HCT116 (cell line): ENCODE measurements at regions not wholly inside any gene's neighbourhood (a gene's known extent, or its start where the extent isn't known, plus 50 kb on each side); places are given as distances from the start of the nearest gene placed in this dataset.

Source experiments
- ATAC-seq: fragments of 200-7000 bp; cut with Tn5 transposase; 2 replicates; pipeline ENCODE4 v1.9.1; 2020; ENCODE audit warnings: mild to moderate bottlenecking, moderate library complexity
- BruUV-seq: library from RNA; stranded (reverse); fragments of 400-500 nt; replicated peaks from 2 replicates; lab custom pipeline; 2021; lab: Mats Ljungman, UMichigan
- CTCF ChIA-PET: fragments of 300-600 bp; sonication (Branson Sonifier 250); formaldehyde crosslinking; loops from one replicate; lab custom pipeline; 2021; ENCODE audit warnings: antibody characterized with exemption; lab: Charles Lee
- POLR2A ChIA-PET: fragments of 300-600, 350-600 bp; sonication (Branson Sonifier 250); formaldehyde crosslinking; loops from one replicate; lab custom pipeline; 2021; ENCODE audit warnings: antibody characterized with exemption; lab: Charles Lee
- RAD21 ChIA-PET, 2 experiments: fragments of 300-600 bp; sonication (Branson Sonifier 250); formaldehyde crosslinking; loops; one replicate each; lab custom pipeline; 2023; ENCODE audit warnings: low total read pairs in 2 of 2; ENCODE audit not compliant: uncharacterized antibody in 2 of 2, unreplicated experiment in 2 of 2, low non-redundant PET in 1 of 2; lab: Charles Lee
- DNase-seq: peaks from one replicate; pipeline ENCODE4 v3.0.0-alpha.2; 2010; ENCODE audit warnings: low read depth, low spot score
- H2AFZ ChIP-seq: fragments of 200-600 bp; shearing (Covaris generic), sonication (generic); 2 replicates; pipeline ENCODE4 v1.6.1; 2017; ENCODE audit warnings: low read depth, mixed run types, mixed read lengths, antibody characterized with exemption, low read length; ENCODE audit not compliant: poor library complexity, severe bottlenecking
- H3K27ac ChIP-seq: 2 replicates; pipeline ENCODE4 v1.5.1; 2012; ENCODE audit warnings: low read depth, low read length
- H3K27me3 ChIP-seq: fragments of 200-600 bp; sonication (generic); 2 replicates; pipeline ENCODE4 v1.6.1; 2016; ENCODE audit warnings: mixed run types, low read length, mixed read lengths; ENCODE audit not compliant: insufficient read depth
- H3K36me3 ChIP-seq, 2 experiments: fragments of 200-500 bp in 1 of 2; fragments of 200-600 bp in 1 of 2; sonication (Bioruptor generic) in 1 of 2; sonication (generic) in 1 of 2; 2 replicates each; pipeline versions ENCODE4 v1.5.1 to v1.6.1; 2014 to 2016; ENCODE audit warnings: low read length in 2 of 2, inconsistent platforms in 1 of 2, mixed read lengths in 1 of 2, mixed run types in 1 of 2; ENCODE audit not compliant: insufficient read depth in 2 of 2, control insufficient read depth in 1 of 2
- H3K4me1 ChIP-seq, 2 experiments: fragments of 200-600 bp in 1 of 2; sonication (generic) in 1 of 2; 2 replicates each; pipeline versions ENCODE4 v1.5.1 to v1.6.1; 2012 to 2017; ENCODE audit warnings: low read length in 2 of 2, inconsistent platforms in 1 of 2, mild to moderate bottlenecking in 1 of 2, mixed read lengths in 1 of 2, mixed run types in 1 of 2, moderate library complexity in 1 of 2; ENCODE audit not compliant: insufficient read depth in 2 of 2, control insufficient read depth in 1 of 2
- H3K4me2 ChIP-seq: fragments of 200-600 bp; sonication (generic); 2 replicates; pipeline ENCODE4 v1.6.1; 2017; ENCODE audit warnings: mixed run types, low read length, mixed read lengths
- H3K4me3 ChIP-seq, 2 experiments: fragments of 200-600 bp in 1 of 2; sonication (generic) in 1 of 2; replicated peaks in 1 of 2; 2 replicates each; pipeline ENCODE4 v1.5.1; 2011 to 2016; ENCODE audit warnings: low read length in 2 of 2, control low read depth in 1 of 2, low read depth in 1 of 2, mild to moderate bottlenecking in 1 of 2, mixed read lengths in 1 of 2, mixed run types in 1 of 2
- H3K79me2 ChIP-seq: fragments of 200-600 bp; sonication (generic); 2 replicates; pipeline ENCODE4 v1.6.1; 2017; ENCODE audit warnings: mild to moderate bottlenecking, mixed run types, low read length, moderate library complexity, mixed read lengths; ENCODE audit not compliant: insufficient read depth
- H3K9ac ChIP-seq: fragments of 200-600 bp; sonication (generic); 2 replicates; pipeline ENCODE4 v1.6.1; 2016; ENCODE audit warnings: low read length, mixed read lengths
- H3K9me2 ChIP-seq: fragments of 200-600 bp; sonication (generic), shearing (Covaris generic); 2 replicates; pipeline ENCODE4 v1.6.1; 2017; ENCODE audit warnings: mixed run types, mild to moderate bottlenecking, moderate library complexity; ENCODE audit not compliant: insufficient read depth
- H3K9me3 ChIP-seq, 2 experiments: fragments of 200-500 bp in 1 of 2; fragments of 200-600 bp in 1 of 2; sonication (Bioruptor generic) in 1 of 2; sonication (generic) in 1 of 2; 2 replicates each; pipeline ENCODE4 v1.6.1; 2014 to 2017; ENCODE audit warnings: low read length in 2 of 2, mixed read lengths in 2 of 2, inconsistent platforms in 1 of 2, low read depth in 1 of 2, mild to moderate bottlenecking in 1 of 2, mixed run types in 1 of 2, moderate library complexity in 1 of 2; ENCODE audit not compliant: control insufficient read depth in 1 of 2, insufficient read depth in 1 of 2
- H4K20me1 ChIP-seq: fragments of 200-600 bp; sonication (generic), shearing (Covaris generic); 2 replicates; pipeline ENCODE4 v1.6.1; 2017; ENCODE audit warnings: mixed run types, mild to moderate bottlenecking, moderate library complexity; ENCODE audit not compliant: insufficient read depth
- FOSL1 ChIP-seq: IDR thresholded peaks from 2 replicates; pipeline ENCODE4 v1.6.1; 2012; ENCODE audit warnings: low read depth
- JUND ChIP-seq: IDR thresholded peaks from 2 replicates; pipeline ENCODE4 v1.6.1; 2012
- MAX ChIP-seq: IDR thresholded peaks from 2 replicates; pipeline ENCODE4 v1.6.1; 2012
- SP1 ChIP-seq: IDR thresholded peaks from 2 replicates; pipeline ENCODE4 v1.6.1; 2012; ENCODE audit warnings: low read depth
- SRF ChIP-seq: IDR thresholded peaks from 2 replicates; pipeline ENCODE4 v1.6.1; 2012; ENCODE audit warnings: low read depth
- TCF7L2 ChIP-seq: IDR thresholded peaks from 2 replicates; pipeline ENCODE4 v1.7.0; 2011; ENCODE audit warnings: borderline replicate concordance, inconsistent platforms; ENCODE audit not compliant: insufficient read depth, insufficient read length; ENCODE audit errors: extremely low read depth
- intact Hi-C: fragments of 100-400 bp; cut with micrococcal nuclease; formaldehyde crosslinking; loops from 2 replicates; pipeline ENCODE4 v1.10.0; 2022

- Histone ChIP-seq H3K79me2 (no peaks in the 10 kb centered on the region), H3K36me3 (no peaks in the 10 kb centered on the region), H3K27ac (peak overlapping the region; percentile 34; the same call in 1 of the 2 replicates), H3K4me3 (peak overlapping the region in 1 of 2 experiments; percentile 19; a peak in 1 of 4 replicates), H3K9ac (peak overlapping the region; percentile 27; the same call in 1 of the 2 replicates), H3K9me3 (no peaks in the 10 kb centered on the region), H2AFZ (no peak overlapping the region), H3K27me3 (peaks cover 3% of the 10 kb centered on the region; the same call in 1 of the 2 replicates), H4K20me1 (no peaks in the 10 kb centered on the region), H3K9me2 (no peaks in the 10 kb centered on the region; the same call in 1 of the 2 replicates), H3K4me1 (peaks cover 16 to 25% of the 10 kb centered on the region in 2 experiments), H3K4me2 (peak overlapping the region; percentile 70)
- RAD21 ChIA-PET = no interaction called here
- TF ChIP-seq FOSL1 (peak; percentile 83), SP1 (peak; percentile 43), SRF (no peak), JUND (peak; percentile 81)
- ATAC-seq (peak; percentile 84), DNase-seq (peak; percentile 55)
- POLR2A ChIA-PET = no interaction called here
- no TSS peak for BruUV-seq
- CTCF ChIA-PET = no interaction called here
- intact Hi-C loops = no loop called here
Measured at GRCh38 chr7:128164061-128164954, 76.8 kb upstream of the LEP start.

GRCh38 chr7:128164955-128165670 lies 76.0 kb upstream of the LEP start:
- H3K9me2 ChIP-seq = no peaks in the 10 kb centered on the region; the same call in 1 of the 2 replicates
- no TSS peak for BruUV-seq
- H4K20me1 ChIP-seq = no peaks in the 10 kb centered on the region
- no peaks in the 10 kb centered on the region for H3K36me3 ChIP-seq
- intact Hi-C loops = no loop called here
- no peak overlapping the region for H2AFZ ChIP-seq
- no peak overlapping the region for H3K4me3 ChIP-seq
- peak overlapping the region; percentile 34; the same call in 1 of the 2 replicates for H3K27ac ChIP-seq
- ChIA-PET CTCF (no interaction called here), RAD21 (no interaction called here), POLR2A (no interaction called here)
- H3K79me2 ChIP-seq = no peaks in the 10 kb centered on the region
- ATAC-seq (0 out of 2 replicates have a peak, but pooled peaks have one; percentile 4), DNase-seq (no peak)
- peaks cover 16 to 25% of the 10 kb centered on the region in 2 experiments for H3K4me1 ChIP-seq
- H3K27me3 ChIP-seq = peaks cover 8% of the 10 kb centered on the region
- TF ChIP-seq TCF7L2 (no peak), MAX (no peak)
- no peaks in the 10 kb centered on the region for H3K9me3 ChIP-seq
- no peak overlapping the region for H3K9ac ChIP-seq
- peak overlapping the region; percentile 70 for H3K4me2 ChIP-seq
